Stimulated activated CD4-positive, alpha-beta T cell treated with anti-CD3 and anti-CD28 coated beads, Interleukin-12 subunit alpha, Interleukin-12 subunit beta, amount 100 ng/mL, for 24 hours (primary cell): ENCODE measurements at regions not wholly inside any gene's neighbourhood (a gene's known extent, or its start where the extent isn't known, plus 50 kb on each side); places are given as distances from the start of the nearest gene placed in this dataset.

ENCODE experiments used
- DNase-seq, 2 experiments: peaks; one replicate each; pipeline ENCODE4 v3.0.0-alpha.2; 2020; ENCODE audit warnings: low read depth in 2 of 2

DNA sequence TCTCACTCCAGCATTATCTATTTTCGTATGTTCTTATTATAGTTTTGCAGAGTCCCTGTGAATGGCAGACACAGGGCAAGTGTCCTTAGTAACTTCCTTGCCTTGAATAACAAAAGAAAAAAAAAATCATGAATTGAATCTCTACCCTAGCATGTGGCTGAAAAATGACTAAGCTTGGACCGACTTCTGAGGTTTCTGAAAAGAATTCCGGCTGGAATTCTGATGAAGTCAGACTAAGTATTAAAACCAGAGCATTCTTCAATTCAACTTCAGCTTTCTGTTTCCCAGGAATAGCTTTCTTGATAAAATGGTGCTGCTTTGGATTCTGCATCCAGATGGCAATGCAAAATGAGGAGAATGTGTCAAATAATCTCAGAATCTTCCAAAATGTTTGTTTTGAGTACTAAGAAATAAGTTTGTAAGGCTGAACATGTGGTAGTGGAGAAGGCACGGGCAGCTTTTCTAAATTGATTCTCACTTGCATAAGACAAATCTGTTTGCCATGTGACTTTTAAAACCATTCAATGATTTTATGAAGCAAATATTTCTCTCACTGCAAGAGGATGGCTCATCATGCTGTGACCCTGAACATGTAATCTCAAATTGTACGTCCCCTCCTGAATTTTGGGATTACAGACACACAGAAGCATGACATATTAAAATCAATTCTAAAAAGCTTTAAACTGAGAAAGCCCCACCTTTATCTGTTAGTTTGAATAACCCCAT is 1462.8 kb upstream of the LRRTM1 start:
- DNase-seq, result no peak

DNA sequence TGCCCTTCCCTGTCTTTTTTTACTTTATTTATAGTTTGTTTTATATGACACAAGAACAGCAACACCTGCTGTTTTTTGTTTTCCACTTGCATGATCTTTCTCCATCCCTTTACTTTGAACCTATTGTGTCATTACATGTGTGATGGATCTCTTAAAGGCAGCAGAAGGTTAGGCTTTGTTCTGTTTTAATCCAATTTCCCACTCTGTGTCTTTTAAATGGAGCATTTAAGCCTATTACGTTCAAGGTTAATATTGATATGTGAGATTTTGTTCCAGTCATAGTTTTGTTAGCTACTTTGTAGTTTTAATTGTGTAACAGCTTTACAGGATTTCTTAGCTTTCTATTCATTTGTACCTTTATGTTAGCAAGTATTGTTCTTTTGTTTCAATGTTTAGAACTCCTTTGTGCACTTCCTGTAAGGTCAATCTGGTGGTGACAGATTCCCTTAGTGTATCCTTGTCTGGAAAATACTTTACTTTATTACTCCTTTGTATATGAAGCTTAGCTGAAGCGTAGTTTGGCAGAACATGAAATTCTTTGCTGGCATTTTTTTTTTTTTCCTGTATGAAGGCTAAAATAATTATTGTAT is 1443.0 kb upstream of the LRRTM1 start:
- no peak for DNase-seq

DNA sequence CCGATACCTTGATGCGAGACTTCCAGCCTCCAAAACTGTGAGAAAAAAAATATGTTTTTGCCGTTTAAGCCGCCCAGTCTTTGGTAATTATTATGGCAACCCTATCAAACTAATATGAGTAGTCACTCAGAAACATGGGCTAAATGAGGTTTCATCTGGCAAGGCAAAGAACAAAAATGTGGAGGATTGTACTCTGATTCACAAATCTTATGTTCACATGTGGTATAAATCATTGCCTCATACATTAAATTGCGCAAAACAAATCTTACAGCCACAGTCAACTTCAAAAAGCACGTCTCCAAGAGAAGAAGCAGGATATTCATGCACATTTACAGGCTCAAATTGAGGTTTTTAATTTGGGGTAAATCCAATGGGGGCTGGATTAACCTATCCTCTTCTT is 1435.4 kb upstream of the LRRTM1 start:
- DNase-seq, result no peak

DNA sequence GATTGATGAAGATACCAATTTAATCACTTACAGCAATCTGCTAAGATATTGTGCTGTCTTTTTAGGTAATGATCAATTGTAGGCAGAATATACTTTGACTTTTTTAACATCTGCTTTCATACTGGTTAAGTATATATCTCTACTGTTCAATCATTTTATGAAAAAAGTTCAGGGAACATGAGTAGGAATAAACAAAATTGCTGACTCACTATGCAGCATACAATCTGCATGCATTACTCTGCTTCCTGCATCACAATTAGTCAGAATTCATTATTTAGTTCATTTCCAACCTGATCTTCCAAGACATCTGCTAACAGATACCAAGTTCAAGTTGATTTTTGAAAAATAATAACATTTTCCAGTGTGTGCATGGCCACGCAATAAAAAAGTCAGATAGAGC is 1430.4 kb upstream of the LRRTM1 start:
- DNase-seq, result no peak

DNA sequence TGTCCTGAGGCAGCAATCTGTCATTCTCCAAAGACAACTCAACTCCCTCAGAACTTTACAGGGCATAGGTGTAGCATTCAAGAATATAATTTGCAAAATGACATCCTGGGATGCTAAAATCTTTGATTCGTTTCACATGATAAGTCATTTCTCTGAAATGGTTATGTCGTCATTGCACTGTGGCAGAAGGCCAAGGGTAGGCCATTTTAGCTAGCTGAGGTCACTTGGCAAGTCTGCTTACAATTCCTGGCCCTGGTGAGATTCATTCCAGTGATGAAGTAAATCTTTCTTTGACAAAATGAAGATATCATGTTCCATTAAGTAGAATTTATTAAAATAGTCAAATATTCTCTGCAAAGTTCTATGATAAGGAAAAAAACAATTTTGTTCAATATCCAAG is 1410.3 kb upstream of the LRRTM1 start:
- no peak for DNase-seq

DNA sequence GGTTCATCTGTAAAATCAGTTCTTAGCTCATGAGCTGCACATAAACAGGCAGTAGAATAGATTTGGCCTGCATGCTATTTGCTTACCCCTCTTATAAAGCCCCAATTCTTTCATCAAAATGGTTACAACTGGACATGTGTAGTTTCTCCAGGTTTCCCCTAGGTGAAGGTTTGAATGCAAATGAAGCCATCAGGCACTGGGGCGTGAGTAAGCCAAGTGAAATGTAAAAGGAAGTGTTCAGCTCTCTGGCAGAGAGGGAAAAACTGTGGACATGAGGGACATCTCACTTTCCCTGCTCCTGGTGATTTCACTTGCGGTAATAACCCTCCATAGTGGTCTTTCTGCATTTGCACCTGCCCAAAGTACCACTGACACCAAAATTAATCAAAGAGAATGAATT is 1402.3 kb upstream of the LRRTM1 start:
- no peak for DNase-seq

DNA sequence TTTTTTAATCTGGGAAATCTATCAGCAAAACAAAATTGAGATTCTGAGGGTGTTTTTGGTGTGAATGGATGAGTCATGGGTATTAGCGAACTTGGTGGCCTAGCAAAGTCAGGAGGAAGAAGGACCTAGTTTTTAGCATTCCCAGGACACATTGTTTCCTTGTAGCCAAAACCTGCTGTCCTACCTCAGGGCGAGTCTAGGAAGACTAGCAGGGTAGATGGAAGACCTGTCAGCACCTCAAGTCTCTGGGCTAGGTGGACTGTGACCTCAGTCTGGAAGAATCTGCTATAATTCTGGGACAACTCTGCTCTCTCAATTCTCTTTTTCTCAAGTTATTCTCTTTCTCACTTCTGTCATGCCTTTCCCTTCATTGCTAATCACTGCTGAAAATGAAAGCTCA is 1399.3 kb upstream of the LRRTM1 start:
- DNase-seq, result no peak

DNA sequence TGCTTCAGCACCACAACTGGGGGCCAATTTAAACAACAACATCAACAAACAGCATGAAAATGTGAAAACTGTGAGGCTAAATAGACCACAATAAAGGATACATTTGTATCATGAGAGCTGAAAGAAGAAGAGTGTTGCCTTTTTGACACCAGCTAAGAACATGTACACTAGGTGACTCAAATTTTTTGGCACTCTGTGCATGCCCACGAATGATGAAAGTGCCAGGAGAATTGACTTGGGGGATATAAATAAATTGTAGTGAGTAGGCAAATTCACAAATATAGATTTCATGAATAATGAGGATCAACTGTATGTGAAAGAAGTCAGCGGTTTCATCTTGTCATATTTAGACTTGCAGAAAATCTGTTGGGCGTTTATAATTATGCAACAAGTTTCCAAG is 1388.0 kb upstream of the LRRTM1 start:
- DNase-seq, result no peak

DNA sequence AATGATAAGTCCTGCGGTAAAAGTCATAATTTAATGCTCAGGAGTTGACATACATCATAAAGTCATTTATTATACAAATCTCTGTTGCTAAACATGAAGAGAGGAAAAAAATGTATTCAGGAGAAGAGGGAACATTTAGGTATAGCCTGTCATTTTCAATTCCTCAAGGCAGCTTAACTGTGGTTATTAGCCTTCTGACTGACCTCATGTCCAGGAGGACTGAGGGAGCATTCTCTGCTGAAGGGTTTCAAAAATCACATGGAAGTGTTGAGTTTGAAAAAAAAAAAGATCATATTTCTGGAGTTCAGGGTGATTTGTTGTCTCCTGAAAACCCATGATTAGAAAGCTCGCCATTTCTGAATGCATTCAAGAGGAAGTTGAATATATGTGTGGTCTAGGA is 1371.1 kb upstream of the LRRTM1 start:
- DNase-seq, result no peak

DNA sequence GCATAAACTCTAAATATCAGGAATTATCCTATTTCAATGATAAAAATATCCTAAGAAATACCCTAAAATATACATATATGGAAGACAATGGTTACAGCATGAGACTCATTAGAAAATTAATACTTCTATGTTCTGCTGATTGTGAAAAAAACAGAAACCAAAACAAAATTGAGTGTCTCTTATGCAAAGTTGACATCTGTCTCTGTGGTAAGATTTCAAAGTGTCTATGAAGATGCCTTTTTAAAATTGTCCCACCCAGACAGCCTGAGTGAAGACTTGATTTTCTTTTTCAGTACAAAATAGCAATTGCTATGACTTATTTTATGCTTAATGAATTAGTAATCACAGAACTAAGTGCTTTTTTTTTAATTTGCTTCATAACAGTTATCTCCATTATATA is 1368.4 kb upstream of the LRRTM1 start:
- DNase-seq, result no peak

DNA sequence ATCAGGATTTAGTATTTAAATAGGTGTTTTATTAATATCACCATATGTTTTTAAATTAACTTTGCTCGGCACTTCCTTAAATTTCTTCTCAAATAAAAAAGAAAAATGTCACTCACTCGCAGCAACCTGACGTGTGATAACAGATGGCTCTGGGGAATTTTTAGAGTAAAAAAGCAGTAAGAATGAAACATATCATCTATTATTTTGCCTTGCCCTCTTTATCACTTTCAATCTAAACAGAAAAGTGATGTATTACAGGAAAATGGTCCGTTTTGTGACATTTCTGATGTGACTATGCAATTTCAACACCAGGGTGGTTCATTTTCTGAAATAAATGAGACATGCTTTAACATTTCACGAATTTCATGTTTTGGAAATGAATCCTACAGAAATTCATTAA is 1368.0 kb upstream of the LRRTM1 start:
- no peak for DNase-seq

DNA sequence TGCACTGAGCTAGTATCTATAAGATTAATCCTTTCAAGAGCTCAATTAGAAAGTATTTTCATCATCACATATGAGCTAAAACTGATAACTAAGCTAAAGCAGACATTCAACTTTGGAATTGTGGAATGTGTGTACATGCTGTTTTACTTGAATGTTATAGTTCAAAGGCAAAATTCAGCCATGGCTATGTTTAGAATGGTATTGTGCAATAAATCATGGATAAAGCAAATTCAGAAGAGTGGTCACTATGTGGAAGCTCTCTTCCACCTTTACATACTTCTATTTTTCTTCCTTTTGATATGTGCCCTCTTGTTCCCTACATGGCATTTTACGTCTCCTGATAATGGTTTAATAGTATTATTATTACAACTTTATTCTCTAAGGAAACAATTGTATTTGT is 1366.3 kb upstream of the LRRTM1 start:
- DNase-seq, result no peak

DNA sequence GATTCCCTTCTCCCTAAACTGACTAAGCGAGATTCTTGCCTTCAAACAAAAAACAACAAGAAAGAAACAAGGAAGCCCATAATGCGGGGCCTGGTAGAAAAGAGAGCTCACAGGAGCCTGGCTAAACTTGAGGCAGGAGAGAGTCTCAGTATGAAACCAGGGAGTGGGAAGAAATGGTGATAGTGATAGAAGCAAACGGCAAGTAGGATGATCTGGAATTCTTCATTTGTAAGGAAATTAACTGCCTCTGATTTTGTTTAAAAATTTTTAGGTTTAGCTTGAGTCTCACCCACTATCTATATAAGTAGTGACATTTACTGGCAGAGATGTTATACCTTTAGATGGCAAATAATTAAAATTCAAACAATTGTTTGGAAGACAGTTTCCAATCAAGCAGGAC is 1356.5 kb upstream of the LRRTM1 start:
- no peak for DNase-seq

DNA sequence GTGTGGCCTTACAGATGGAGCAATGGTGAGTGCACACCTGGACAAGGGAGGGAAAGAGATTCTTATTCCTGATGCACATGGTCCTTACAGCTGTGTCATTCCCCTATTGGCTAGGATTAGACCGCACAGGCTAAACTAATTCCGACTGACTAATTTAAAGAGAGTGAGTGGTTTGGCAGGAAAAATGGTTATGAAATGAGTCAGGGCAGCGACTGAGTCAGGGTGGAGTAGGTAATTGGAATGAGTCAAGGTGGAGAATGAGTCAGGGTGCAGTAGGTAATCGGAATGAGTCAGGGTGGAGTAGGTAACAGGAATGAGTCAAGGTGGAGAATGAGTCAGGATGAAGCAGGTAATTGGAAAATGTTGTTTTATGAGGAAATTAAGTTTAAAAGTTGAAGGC is 1353.7 kb upstream of the LRRTM1 start:
- no peak for DNase-seq

DNA sequence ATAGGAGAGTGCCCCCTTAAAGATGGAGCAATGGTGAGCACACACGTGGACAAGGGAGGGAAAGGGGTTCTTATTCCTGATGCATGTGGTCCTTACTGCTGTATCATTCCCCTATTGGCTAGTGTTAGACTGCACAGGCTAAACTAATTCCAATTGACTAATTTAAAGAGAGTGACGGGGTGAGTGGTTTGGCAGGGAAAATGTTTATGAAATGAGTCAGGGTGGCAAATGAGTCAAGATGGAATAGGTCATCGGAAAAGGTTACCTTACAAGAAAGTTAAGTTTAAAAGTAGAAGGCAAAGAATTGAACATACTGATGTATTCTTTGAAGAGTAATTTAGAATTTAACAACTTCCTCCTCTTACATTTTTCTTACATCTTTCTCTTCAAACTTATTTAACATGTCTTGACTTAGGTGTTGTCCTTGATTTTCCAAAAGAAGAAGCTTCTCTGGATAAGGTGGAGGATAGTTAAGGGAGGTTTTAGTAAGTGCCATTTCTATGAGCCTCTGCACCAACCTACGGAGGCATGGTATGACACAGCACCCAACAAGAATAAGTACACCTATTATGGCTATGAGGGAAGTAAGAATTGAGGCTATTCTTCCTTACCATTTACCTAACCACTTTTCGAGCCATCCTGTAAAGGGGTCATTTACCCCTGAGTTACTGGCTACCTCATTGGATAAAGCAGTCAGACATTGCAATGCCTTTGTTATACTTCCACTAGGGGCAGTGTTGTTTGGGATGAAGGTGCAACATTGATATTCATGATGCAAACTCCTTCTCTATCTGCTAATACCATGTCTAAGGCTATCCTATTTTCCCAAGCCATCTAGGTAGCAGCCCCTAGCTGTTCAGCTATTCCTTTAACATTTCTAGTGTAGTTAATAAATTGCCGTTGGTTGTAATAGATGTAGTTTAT is 1345.8 kb upstream of the LRRTM1 start:
- DNase-seq, result no peak

DNA sequence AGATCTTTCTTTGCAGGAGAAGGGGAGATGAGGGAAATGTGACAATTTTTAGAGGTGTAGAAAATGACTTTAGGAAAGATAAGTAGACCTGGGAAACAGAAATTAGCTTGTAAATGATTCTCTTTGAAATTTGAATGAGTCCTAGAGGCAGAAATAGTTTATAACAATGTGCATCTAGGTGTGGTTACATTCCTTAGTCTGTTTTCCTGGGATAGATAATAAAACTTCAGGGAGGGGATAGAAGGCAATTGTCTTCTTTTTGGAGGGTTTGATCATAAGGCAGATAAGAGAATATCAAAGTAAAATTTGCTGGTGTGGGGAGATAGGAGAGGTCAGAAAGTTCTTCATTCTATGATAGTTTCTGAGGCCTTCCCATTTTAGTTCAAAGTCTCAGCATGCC is 1344.3 kb upstream of the LRRTM1 start:
- no peak for DNase-seq

DNA sequence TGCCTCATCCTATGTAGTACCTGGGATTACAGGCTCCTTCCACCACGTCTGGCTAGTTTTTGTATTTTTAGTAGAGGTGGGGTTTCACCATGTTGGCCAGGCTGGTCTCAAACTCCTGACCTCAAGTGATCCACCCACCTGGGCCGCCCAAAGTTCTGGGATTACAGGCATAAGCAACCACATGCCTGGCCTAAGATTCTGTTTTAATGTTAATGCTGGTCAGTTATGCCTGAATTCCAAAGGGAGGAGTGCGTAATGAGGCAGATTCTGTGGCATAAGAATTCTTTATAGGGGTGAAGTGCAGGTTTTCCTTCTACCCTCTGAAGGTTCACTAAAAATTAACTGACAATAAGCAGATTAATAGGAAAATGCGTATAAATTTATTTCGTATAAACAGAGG is 1343.8 kb upstream of the LRRTM1 start:
- DNase-seq, result no peak

DNA sequence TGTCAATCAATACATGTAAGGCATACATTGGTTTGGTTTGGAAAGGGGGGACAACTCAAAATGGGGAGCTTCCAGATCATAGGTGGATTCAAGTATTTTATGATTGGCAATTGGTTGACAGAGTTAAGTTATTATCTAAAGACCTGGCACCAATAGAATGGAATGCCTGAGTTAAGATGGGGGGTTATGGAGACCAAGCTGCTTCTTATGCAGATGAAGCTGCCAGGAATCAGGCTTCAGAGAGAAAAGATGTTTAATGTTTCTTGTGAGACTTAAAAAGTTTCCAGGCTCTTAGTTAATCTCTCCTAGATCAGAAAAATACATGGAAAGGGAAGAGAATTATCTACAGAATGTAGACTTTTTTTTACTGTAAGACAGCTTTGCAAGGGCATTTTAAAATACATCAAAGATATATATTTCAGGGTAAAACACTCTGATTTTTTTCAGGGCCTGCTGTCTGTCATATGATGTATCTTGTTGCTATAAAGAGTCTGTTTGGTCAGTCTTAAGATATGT is 1343.2 kb upstream of the LRRTM1 start:
- DNase-seq, result no peak

DNA sequence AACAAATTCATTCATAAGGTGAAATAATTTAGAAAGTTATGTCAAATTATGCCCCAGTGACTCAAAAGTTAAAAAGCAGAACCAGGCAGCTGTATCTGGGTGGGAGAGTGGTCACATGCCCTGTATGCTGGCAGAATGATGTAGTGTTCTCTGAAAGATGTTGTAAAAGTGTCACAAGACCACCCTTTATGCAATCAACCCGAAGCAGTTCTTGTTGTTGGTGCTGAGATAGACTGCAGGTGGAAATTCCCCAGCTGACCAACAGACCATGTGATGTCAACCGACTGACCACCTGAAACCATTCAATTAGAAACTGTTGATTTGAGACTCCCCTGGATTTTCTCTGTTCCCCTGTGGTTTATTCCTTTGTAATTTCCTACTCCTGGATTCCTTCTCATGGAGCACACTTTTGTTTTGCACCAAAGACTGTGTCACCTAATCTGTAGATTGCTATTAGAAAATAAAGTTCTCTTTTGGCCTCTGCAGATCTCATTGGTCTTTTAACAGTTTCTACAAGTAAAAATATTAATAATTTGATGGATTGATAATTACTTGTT is 1341.3 kb upstream of the LRRTM1 start:
- no peak for DNase-seq

DNA sequence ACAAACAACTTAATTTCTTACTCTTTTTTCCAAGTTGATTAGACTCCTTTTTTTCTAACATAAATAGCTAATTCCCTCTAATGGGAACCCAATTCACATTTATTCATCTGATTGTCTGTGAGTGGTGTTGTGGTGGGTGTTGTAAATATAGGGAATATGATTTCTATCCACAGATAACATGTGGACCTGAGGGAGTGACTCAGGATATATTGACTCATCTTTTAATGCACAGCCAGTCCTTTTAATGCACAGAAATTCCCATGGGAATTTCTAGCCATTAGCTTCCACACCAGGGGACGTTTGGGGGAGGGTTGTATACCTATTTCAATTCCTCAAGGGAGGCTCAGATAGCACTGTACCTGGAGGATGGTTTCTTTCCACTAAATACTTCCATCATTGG is 1339.6 kb upstream of the LRRTM1 start:
- no peak for DNase-seq

DNA sequence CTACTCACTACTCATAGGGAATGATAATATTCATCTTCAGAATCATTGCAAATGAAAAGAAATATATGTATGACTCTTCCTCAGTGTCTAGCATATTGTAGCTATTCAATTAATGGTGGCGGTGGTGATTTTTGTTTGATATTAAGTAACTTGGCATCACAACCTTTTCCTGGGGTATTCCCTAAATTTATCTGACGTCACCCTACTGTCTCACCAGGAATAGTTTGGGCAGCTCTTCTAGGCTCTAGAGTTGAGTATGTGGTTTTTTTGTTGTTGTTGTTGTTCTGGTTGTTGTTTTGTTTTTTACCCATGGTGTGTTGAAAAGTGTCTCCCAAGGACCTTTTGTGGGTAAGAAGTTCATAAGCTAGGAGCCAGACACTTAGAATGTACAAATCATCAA is 1320.3 kb upstream of the LRRTM1 start:
- no peak for DNase-seq

DNA sequence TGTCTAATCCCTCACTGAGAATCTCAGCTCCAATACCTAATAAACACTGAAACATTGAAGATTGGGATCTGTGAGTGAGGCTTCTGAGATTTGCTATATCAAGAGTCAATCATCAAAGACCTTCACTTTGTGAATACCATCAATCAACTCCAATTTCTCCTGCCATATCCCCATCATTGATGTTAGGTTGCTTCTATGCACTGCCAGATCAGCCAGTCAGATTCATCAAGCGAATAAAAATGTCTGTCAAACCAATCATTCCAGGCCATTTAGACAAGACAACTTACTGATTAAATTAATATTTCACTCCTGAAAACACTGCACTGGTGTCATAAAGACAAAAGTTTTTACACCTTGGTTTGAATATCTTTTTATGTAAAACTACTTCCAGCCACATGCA is 1295.5 kb upstream of the LRRTM1 start:
- DNase-seq, result no peak
